Occipital lobe (tissue), 1 donor: ENCODE measurements at regions not wholly inside any gene's neighbourhood (a gene's known extent, or its start where the extent isn't known, plus 50 kb on each side); places are given as distances from the start of the nearest gene placed in this dataset.
A peak's percentile ranks its signal among the peaks of the same experiment; 100 is the strongest.
"Not testable (repeated sequence)": the region's sequence is repeated elsewhere in the genome, so short reads cannot be mapped to it uniquely, and the experiment has no call there.

Source experiments
- DNase-seq: peaks from one replicate; lab custom pipeline; 2025; lab: John Stamatoyannopoulos, UW

DNA sequence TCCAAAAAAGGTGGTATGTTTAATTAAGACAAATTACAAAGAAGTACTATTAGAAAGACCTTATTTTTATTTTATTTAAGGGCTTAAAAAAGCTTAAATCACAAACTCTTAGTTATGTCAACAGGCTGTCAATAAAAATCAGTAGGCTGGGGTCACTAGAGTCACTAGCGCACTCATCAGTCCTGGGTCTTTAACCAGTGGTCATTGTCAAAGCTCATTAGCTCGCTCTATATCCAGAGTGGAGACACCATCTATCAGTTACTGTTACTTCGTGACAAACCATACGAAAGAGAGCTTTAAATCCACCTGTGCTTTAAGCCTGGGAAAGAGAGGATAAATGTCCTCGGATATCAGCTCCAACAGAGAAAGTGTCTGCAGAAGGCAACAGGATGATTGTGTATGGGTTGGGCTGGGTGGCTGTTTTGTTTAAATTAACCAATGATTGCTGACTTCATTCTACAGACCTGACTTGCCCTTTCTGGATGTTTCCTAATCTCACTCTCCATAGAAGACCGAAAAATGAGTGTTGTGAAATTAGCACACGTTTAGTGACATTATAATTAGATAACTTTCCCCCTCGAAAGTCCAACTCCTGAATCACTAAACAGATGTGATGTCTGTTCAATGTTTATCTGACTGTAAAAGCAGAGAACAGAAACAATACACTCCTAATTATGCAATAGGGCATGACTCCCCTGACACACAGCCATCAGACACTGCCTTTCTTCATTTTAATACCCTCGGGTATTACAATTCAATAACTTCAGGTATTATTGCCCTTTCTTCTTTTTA is 123.6 kb upstream of the TNPO1 start:
- no peak for DNase-seq

DNA sequence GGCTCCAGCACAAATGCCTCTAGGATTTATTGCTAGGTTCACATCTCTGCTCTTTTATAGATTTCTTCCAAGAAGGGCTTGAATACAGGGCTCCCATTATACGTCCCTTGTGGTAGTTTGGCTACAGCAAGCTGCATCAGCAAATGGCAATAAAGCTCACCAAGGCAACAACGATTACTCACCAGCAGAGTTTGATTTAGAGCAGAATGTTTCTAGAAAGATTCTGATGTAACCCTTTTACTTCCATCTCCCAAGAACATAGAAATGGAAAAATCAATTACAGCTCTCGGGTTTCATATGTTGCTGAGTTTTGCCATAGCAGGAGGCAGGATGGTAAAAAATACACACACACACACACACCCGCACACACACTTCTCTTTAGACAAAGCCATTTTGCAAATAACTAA is 124.2 kb upstream of the TNPO1 start:
- no peak for DNase-seq

DNA sequence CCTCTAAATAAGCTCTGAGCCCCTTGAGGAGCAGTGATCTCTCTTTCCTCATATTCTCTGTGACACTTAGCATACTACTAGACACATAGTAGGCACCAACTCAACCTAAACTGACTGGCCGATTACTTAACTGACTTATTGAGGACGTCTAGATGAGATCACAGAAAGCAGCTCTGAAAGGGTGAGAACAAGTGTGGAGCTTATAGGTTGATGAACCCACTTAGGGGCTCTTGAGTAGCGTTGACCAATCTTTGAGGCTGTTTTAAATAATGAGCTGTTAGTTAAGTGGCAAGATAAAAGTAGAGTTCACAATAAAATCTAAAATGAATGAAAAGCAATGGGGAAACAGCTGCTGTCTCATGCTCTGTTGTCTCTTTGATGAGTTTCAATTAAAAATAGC is 124.7 kb upstream of the TNPO1 start:
- DNase-seq: no peak

DNA sequence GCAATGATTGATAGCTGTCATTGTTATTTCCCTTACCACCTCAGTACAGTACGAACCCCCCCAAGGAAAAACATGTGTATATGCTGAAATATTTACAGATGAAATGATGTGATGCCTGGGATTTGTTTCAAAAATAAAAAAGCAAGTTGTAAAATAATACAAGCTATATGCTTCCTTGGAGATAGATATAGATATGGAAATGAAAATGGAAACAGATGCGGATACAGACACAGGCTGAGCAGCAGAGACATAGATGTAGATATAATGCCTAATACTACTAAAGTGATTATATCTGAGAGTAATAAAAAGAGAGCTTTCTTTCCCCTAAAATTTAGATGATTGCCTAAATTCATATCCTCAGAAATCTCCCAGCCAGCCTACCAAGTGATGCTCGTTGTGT is 127.5 kb upstream of the TNPO1 start:
- no peak for DNase-seq

DNA sequence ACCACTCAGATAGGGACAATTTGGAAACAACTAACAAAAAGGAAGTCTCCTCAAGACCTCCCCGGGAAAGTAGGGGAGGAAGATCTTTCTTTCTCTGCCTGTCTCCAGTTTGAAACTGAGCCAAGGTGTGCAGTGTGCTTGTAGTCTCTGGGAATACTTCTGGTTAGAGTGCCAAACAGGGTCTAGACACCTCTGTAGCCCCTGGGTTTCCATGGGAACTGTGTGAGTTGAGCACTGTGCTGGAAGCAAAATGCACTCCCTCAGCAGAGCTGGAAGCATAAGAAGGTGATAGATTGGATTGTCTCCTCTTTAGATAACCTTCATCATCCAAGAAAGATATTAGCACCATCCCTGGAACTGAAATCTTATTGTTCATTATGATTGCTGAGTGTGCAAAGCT is 129.2 kb upstream of the TNPO1 start:
- DNase-seq: no peak

DNA sequence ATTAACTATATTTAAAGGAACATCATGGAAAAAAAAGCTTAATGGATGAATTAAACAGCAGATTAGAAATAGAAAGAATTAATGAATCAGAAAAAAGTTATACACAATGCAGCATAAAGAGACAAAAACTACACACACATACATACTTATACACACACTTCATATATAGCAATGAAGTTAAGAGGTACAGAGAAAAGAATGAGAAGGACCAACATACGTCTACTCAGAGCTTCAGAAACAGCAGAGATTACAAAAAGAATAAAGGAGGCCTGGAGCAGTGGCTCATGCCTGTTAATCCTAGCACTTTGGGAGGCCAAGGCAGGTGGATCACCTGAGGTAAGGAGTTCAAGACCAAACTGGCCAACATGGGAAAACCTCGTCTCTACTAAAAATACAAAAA is 133.9 kb upstream of the TNPO1 start:
- no peak for DNase-seq

DNA sequence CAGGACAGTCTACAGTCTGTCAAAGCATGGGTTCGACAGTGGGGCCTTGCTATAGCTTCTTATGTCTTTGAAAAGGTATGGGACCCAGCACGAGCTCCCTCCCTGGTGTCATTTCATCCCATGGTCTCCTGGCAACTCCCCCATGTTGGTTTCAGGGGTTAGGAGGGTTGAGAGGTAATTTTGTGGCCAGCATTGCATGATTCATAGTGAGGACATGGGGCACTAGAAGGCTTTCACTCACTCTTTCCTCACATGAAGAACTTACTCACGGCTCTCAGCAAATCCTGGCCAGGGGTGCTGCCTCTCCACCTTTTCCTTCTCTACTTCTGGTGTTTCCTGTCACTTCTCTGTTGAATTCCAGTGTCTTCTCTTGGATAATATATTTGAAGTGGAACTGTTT is 134.7 kb upstream of the TNPO1 start:
- DNase-seq: no peak

DNA sequence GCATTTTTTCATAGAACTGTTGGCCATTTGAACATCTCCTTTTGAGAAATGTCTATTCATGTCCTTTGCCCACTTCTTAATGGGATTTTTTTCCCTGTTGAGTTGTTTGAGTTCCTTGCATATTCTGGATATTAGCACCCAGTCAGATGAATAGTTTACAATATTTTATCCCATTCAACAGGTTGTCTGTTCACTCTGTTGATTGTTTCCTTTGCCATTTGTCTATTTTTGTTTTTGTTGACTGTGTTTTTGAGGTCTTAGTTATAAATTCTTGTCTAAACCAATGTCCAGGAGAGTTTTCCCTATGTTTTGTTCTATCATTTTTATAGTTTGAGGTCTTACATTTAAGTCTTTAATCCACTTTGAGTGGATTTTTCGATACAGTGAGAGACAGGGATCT is 139.0 kb upstream of the TNPO1 start:
- no peak for DNase-seq

DNA sequence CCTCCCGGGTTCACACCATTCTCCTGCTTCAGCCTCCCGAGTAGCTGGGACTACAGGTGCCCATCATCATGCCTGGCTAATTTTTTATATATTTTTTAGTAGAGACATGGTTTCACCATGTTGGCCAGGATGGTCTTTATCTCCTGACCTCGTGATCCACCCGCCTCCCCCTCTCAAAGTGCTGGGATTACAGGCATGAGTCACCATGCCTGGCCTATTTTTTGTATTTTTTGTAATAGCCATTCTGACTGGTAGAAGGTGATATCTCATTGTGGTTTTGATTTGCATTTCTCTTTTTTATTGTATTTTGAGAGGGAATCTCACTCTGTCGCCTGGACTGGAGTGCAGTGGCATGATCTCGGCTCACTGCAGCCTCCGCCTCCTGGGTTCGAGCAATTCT is 139.6 kb upstream of the TNPO1 start:
- not testable (repeated sequence) for DNase-seq

DNA sequence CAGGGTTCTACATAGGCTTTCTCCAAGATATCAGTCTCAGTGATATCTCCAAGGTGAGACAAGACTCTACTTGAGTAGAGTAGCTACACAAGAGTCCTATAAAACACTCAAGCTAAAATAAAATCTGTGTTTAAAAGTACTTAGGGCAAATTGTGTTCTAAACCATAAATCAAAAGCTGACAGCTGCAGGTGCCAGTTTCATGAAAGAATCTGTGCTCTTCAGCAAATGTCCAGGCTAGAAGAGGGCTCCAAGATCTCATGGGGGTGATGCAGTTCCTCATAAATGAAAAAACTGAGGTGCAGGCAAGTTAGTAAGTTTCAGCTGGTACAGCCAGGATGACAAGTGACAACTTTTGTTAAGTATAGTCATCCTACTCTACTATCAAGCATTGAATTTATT is 142.8 kb upstream of the TNPO1 start:
- DNase-seq: no peak

DNA sequence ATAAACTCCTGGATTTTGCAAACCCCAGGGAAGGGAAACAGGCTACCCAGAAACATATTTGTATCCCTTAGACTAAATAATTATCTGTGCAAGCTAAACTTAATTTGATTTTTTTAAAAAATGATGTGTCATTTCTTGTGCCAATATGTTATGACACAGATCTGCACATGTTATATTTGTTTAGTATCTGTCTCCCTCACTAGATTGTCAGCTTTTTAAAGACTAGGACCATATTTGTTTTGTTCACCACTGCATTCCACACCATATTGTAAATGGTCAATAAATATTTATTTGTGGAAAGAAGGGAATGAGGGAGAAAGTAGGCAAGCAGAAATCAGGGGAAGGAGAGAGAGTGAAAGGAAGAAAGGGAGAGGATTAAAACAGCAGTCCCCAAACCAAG is 143.3 kb upstream of the TNPO1 start:
- DNase-seq: no peak

DNA sequence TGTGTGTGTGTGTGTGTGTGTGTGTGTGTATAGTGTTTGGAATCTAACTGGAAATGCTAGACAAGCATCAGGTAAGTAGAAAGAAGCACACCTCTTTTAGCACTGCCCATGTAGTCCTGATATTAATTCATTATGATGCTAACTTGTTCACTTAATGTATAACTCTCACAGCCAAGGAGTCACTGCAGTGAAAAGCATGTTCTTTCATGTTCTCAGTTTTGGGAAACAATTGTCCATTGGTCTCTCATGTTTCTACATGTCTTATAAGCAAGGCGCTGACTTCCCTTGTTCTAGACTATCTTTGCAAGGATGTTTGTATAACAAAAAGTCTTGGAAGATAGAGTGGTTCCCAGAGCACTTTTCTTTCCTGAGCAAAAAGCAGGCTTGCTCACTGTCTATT is 148.8 kb upstream of the TNPO1 start:
- no peak for DNase-seq

DNA sequence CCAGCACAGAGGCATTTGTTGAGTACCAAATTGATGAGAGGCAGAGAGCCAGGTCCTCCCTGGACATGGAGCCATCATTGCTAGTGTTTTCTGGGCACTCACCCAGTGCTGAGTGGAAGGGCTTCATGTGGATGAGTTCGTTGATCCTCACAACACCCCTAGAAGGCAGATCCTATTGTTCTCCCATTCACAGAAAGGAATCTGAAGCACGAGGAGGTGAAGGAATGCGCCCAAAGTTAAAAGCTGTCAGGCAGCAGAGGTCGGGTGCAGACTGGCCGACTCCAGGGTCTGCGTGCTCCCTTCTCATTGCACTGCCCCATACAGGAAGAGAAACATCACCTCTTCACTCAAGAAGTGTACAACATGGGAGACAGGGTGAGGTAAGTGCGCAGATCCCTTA is 153.5 kb upstream of the TNPO1 start:
- no peak for DNase-seq

DNA sequence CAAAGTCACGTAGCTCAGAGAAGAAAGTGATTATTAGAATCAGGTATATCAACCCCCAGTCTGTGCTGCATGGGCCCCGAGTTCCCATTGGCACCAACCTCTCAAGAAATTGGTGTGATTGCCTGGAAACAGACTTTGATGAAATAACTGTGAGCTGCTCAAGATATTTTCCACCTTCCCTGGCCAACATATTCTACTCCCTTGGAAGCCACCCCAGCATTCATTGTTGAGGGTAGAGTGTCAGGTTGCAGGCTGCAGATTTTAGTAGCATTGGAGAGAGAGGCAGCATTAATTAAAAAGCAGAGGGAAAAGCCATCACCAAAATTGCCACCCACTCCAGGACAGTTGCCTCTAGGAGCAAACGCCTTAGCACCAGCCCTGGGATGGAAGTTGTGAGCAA is 154.2 kb upstream of the TNPO1 start:
- no peak for DNase-seq

DNA sequence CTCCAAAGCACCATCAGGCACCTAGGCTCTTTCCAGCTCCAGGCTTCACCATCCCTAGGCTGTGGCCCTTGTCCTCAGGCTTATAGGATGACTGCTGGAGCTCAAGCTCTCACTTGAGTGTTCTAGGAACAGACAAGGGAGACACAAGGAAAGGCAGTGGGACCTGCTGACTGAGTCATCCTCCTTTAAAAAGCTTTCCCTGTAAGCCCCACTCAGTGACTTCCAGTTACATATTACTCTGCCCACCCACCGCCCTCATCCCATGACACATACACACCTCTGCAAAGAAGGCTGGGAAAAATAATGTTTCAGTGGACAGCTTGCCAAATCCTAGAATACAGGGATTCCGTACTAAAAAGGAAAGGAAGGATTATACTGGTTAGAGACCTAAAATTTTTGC is 154.2 kb upstream of the ZNF366 start:
- peak; percentile 13 for DNase-seq

DNA sequence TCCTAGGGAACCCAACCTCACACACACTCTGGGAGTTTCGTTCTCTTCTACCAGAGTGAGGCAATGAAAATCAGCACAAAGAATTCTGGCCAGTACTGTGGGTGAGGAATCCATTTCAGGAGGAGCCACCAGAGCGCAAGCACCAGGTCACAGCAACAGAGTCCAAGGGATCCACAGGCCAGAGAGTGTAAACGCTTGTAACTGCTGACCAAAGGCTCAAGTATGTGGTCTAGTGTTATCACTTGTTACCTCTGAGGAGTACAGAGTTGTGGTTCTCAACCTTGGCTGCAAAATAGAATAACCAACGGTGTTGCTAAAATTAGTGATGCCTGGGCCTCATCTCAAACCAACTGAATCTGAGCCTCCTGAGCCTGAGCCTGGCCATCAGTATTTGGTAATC is 152.5 kb upstream of the ZNF366 start:
- DNase-seq: no peak

DNA sequence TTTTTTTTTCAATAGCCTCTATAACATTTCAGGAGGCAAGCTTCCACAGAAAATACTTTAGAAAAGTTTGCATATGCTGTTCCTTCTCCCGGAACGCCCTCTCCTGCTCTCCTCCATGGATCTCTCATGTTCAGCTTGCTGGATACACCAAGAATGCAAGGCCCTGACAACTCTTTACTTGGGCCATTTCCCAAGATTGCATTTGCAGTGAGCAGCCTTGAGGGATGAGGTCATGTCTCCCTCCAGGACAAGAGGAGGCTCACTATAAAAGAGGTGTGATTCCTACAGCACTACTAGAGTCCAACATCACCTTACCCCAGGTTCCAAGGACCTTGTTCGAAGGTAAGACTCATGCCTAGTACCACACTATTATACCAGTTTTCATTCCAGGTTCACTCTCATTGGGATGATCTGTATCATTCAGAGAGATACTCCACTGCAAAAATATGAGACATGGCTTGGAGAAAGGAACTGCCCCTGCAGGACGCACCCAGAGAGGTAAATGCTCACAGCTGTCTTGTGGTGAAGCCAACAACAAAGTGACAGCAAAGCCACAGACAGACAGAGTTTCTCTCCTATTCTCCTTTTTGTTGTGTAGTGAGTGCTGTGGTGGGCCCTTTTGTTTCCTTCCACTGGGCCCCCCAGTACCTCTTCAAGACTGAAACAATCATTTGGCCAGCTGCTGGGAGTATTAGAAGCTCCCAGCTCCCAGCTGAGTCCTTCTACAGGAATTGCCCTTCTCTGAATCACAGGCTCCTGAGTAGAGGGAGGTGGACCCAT is 151.7 kb upstream of the ZNF366 start:
- no peak for DNase-seq

DNA sequence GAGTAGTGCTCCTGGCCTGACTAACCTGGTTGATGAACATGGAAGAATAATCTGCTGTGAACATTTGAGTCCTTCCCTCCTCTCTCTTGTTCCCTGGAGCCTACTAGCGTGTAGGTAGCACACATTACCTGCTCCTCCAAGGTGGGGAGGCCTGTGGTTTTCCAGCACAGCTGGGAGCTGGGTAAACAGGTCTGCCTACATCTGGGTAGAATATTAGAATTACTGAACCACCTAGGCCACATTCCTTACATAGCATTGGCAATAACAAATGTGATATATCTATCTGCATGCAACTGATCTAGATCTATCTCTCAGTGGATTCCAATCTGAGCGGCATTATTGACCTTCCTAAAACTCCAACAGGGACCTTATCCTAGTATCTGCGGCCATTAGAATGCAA is 151.0 kb upstream of the ZNF366 start:
- no peak for DNase-seq

DNA sequence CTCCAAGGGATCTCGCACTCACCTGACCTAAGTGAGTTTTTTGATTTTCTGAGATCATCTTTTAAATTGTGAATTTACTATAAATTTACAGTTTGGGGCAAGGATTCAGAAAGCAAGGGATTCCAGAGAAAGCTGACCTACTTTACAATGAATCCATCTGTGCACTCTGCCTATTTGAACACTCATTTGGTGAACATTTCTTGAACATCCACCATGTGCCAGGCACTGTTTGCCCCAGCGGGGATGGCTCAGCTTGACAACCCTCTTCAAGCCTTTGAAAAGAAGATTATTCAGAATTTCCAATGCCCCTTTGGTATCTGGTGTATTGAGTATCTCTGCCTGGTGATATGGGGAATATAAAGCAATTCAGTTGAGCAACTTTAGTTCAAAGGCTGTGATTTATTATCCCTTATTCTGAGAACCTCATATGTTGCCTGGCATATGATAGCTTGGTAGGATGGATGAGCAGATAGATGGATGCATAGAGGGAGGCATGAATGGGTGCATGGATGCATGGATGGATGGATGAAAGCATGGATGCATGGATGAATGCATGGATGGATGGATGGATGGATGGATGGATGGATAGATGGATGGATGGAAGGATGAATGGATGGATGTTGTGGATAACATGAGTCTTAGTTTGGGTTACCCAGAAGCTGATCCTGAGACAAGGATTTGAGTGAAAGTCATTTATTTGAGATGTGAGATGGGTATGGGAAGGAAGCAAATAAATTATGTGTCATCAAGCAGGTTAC is 149.7 kb upstream of the ZNF366 start:
- no peak for DNase-seq

DNA sequence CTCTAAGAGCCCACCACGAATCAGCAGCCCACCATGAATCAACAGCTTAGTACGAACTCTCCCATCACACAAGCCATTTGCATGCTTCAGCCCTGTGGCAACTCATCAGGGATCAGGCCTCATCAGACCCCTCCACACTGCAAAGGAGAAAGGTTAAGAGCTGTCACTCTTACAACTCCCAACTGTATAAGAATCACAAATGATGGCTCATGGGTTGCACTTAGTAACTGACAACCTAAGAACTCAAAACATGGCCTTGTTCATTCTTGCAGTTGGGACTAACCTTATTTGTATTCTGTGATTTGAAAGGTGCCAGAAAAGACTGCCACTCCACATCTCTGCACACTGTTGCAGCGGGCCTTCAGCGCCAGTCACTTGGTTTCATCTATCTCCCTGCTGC is 149.1 kb upstream of the ZNF366 start:
- DNase-seq: no peak

DNA sequence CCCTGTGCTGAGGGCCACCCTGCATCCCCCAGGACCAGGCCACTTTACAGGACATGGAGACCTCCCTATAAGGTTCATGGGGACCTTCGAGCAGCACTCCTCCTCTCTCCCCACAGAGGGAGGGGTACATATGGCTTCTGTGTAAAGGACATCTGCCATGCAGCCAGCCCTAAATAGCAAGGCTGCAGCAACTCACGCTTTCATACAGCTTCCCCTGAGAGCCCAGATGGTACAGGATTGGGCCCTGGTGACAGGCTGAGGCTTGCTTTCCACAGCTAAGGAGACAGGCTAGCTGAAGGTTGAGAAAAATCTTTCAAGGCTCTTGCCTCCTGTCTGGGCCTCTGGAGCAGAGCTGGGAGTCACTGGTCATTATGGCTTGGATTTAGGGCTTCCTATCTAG is 147.0 kb upstream of the ZNF366 start:
- DNase-seq: no peak

DNA sequence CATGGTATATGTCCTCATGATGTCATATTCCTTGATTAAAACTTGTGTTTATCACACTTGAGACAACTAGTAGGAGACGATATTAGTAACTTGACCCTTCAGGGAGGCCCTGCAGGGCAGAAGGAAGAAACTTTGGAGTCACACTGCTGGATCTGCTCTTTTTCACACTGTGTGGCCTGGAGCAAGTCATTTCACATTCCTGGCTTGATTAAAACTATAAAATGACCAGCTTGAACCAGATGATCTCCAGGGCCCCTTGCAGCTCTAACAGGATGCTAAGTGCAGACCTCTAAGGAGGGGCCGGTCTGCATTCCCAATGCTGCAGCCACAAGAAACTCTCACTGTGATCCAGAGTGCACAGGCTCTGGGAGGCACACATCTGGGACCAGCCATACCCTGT is 146.4 kb upstream of the ZNF366 start:
- no peak for DNase-seq

DNA sequence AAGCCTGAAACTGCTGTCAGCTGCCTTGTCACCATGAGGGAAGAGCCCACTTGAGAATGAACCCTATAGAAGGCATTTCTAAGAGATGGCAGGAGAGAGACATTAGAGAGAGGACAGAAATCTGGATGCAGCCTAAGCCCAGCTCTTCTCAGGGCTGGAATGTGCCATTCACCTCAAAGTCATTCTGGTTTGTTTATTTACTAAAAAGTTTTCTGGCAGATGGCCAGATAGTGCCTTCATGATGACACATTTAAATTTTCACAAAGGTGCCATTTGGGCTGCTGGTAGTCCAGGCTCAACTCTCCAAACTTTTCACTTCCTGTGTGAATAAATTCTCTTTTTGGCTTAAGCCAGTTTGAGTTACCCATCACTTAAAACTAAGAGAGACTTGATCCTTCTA is 144.6 kb upstream of the ZNF366 start:
- DNase-seq: no peak
